IMR-90 (cell line): ENCODE measurements at regions not wholly inside any gene's neighbourhood (a gene's known extent, or its start where the extent isn't known, plus 50 kb on each side); places are given as distances from the start of the nearest gene placed in this dataset.
"Not testable (repeated sequence)": the region's sequence is repeated elsewhere in the genome, so short reads cannot be mapped to it uniquely, and the experiment has no call there.

Experiments used
- MXI1 ChIP-seq: IDR thresholded peaks from 2 replicates; pipeline ENCODE4 v1.6.1; 2012; ENCODE audit warnings: low read depth, mild to moderate bottlenecking, low read length, moderate library complexity, borderline replicate concordance
- RFX5 ChIP-seq: IDR thresholded peaks from 2 replicates; pipeline ENCODE4 v1.8.0; 2012; ENCODE audit warnings: low read depth, mild to moderate bottlenecking, low read length, moderate library complexity
- SMC3 ChIP-seq: fragments of 150-350 bp; IDR thresholded peaks from 2 replicates; pipeline ENCODE4 v1.6.1; 2016; ENCODE audit warnings: low read depth, mild to moderate bottlenecking, antibody characterized with exemption, low read length, moderate library complexity
- TF ChIP-seq, protein P1 (sequence below): conservative IDR thresholded peaks from 2 replicates; pipeline ENCODE4 v1.5.1; 2012; ENCODE audit warnings: mild to moderate bottlenecking, low read depth, low read length, improper control_type of control experiment

DNA sequence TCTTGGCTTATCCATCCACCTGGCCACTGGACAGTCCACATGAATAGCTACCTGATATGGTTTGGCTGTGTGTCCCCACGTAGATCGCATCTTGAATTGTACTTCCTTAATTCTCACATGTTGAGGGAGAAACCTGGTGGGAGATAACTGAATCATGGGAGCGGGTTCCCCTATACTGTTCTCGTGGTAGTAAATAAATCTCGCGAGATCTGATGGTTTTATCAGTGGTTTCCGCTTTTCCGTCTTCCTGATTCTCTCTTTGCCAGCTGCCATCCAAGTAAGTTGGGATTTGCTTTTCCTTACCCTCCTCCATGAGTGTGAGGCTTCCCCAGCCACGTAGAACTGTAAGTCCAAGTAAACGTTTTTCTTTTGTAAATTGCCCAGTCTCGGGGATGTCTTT lies 720.8 kb downstream of the PRIM2 start:
- not testable (repeated sequence) for TF ChIP-seq RFX5, MXI1, SMC3
- TF ChIP-seq, protein P1, sequence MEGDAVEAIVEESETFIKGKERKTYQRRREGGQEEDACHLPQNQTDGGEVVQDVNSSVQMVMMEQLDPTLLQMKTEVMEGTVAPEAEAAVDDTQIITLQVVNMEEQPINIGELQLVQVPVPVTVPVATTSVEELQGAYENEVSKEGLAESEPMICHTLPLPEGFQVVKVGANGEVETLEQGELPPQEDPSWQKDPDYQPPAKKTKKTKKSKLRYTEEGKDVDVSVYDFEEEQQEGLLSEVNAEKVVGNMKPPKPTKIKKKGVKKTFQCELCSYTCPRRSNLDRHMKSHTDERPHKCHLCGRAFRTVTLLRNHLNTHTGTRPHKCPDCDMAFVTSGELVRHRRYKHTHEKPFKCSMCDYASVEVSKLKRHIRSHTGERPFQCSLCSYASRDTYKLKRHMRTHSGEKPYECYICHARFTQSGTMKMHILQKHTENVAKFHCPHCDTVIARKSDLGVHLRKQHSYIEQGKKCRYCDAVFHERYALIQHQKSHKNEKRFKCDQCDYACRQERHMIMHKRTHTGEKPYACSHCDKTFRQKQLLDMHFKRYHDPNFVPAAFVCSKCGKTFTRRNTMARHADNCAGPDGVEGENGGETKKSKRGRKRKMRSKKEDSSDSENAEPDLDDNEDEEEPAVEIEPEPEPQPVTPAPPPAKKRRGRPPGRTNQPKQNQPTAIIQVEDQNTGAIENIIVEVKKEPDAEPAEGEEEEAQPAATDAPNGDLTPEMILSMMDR = not testable (repeated sequence)
